ENCODE measurements at regions not wholly inside any gene's neighbourhood (a gene's known extent, or its start where the extent isn't known, plus 50 kb on each side); places are given as distances from the start of the nearest gene placed in this dataset.

Small RNA genes lying in the stretch of these regions (small RNA-seq; reads per million reads assigned to genes)
- gene AL136372.1: 0 reads per million in 2 experiments
- 0 reads per million in 2 experiments for gene AL357559.1
- gene AL391813.1: 0 reads per million in 2 experiments
- gene RNA5SP73: 0 to 0.06 reads per million in 2 experiments
